Lung (tissue), 11 donors: ENCODE measurements at regions not wholly inside any gene's neighbourhood (a gene's known extent, or its start where the extent isn't known, plus 50 kb on each side); places are given as distances from the start of the nearest gene placed in this dataset.

Source experiments
- ATAC-seq: fragments of 200-7000 bp; cut with Tn5 transposase; one replicate; pipeline ENCODE4 v1.9.1; 2020; ENCODE audit warnings: moderate number of reproducible peaks; ENCODE audit not compliant: insufficient read depth, low FRiP score
- DNase-seq, 3 donors: peaks; one replicate each; pipeline ENCODE4 v3.0.0-alpha.2; 2013 to 2017
- H3K27ac ChIP-seq, 2 donors: one replicate each; pipeline ENCODE4 v1.5.1; 2013; ENCODE audit warnings: mild to moderate bottlenecking in 2 of 2, moderate library complexity in 2 of 2, control low read depth in 1 of 2, inconsistent platforms in 1 of 2, low read depth in 1 of 2, low read length in 1 of 2
- H3K27me3 ChIP-seq, 3 donors: one replicate each; pipeline ENCODE4 v1.5.1; 2013; ENCODE audit warnings: low read length in 2 of 3; ENCODE audit not compliant: control insufficient read depth in 3 of 3, insufficient read depth in 3 of 3
- H3K36me3 ChIP-seq, 4 donors: one replicate each; pipeline ENCODE4 v1.5.1; 2013; ENCODE audit warnings: low read length in 4 of 4, mild to moderate bottlenecking in 1 of 4, moderate library complexity in 1 of 4; ENCODE audit not compliant: control insufficient read depth in 4 of 4, insufficient read depth in 4 of 4
- H3K4me1 ChIP-seq, 5 donors: one replicate each; pipeline ENCODE4 v1.5.1; 2013; ENCODE audit warnings: low read length in 5 of 5, mild to moderate bottlenecking in 2 of 5, moderate library complexity in 1 of 5; ENCODE audit not compliant: control insufficient read depth in 5 of 5, insufficient read depth in 5 of 5
- H3K4me3 ChIP-seq: one replicate; pipeline ENCODE4 v1.5.1; 2013; ENCODE audit warnings: mild to moderate bottlenecking, control low read depth, moderate library complexity
- H3K9ac ChIP-seq, 2 donors: one replicate each; pipeline ENCODE4 v1.5.1; 2013; ENCODE audit warnings: low read length in 2 of 2, control low read depth in 1 of 2; ENCODE audit not compliant: insufficient read depth in 1 of 2
- H3K9me3 ChIP-seq, 4 donors: one replicate each; pipeline ENCODE4 v1.5.1; 2013; ENCODE audit warnings: low read length in 3 of 4, mild to moderate bottlenecking in 1 of 4, moderate library complexity in 1 of 4; ENCODE audit not compliant: control insufficient read depth in 4 of 4, insufficient read depth in 3 of 4
- WGBS, 2 donors: extraction: QIAGEN DNeasy Blood & Tissue Kit; methylation state at CpG; one replicate each; pipeline ENCODE4 v1.1.7; 2013; 5-methylcytosine and 5-hydroxymethylcytosine counted together
- TF ChIP-seq, protein P1 (sequence below): IDR thresholded peaks from 2 replicates; pipeline ENCODE4 v1.5.1; 2012; ENCODE audit warnings: mild to moderate bottlenecking; ENCODE audit errors: control extremely low read depth, extremely low read depth
- donor health status: control.
- donor health status: control.
- donor health status: Bipolar disorder and iron deficiency.
- donor health status: healthy.
- donor health status: DM: yes; HTN: yes; CAD: no.

- peaks cover 0 to 4% (median 0%) of the 10 kb centered on the region in 4 donors for H3K9me3 ChIP-seq
- peaks cover 0 to 15% (median 0%) of the 10 kb centered on the region in 5 donors for H3K4me1 ChIP-seq
- no peak overlapping the region for H3K9ac ChIP-seq
- H3K27ac ChIP-seq = no peak overlapping the region
- DNase-seq = peak; percentile 16 to 42 (median 17)
- no peak overlapping the region for H3K4me3 ChIP-seq
- no peaks in the 10 kb centered on the region for H3K36me3 ChIP-seq
- 63 to 67% methylated on average over 12 of the region's 12 CpGs for WGBS, 2 donors
- TF ChIP-seq, protein P1, sequence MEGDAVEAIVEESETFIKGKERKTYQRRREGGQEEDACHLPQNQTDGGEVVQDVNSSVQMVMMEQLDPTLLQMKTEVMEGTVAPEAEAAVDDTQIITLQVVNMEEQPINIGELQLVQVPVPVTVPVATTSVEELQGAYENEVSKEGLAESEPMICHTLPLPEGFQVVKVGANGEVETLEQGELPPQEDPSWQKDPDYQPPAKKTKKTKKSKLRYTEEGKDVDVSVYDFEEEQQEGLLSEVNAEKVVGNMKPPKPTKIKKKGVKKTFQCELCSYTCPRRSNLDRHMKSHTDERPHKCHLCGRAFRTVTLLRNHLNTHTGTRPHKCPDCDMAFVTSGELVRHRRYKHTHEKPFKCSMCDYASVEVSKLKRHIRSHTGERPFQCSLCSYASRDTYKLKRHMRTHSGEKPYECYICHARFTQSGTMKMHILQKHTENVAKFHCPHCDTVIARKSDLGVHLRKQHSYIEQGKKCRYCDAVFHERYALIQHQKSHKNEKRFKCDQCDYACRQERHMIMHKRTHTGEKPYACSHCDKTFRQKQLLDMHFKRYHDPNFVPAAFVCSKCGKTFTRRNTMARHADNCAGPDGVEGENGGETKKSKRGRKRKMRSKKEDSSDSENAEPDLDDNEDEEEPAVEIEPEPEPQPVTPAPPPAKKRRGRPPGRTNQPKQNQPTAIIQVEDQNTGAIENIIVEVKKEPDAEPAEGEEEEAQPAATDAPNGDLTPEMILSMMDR = no peak
- peaks cover 0 to 5% (median 0%) of the 10 kb centered on the region in 3 donors for H3K27me3 ChIP-seq
- ATAC-seq = no peak
Observed at GRCh38 chr19:30742406-30742938, 370.3 kb downstream of the ZNF536 start.

- Histone ChIP-seq H3K9ac (no peak overlapping the region), H3K4me1 (peaks cover 0 to 15% (median 0%) of the 10 kb centered on the region in 5 donors), H3K9me3 (peaks cover 0 to 4% (median 0%) of the 10 kb centered on the region in 4 donors), H3K27me3 (peaks cover 0 to 5% (median 0%) of the 10 kb centered on the region in 3 donors), H3K4me3 (no peak overlapping the region), H3K27ac (no peak overlapping the region), H3K36me3 (no peaks in the 10 kb centered on the region)
- ATAC-seq (no peak), DNase-seq (no peak)
- TF ChIP-seq, protein P1 = no peak
- WGBS, 2 donors = 40 to 48% methylated on average over 2 of the region's 2 CpGs
Observed at GRCh38 chr19:30741566-30741965, 369.4 kb downstream of the ZNF536 start.

DNA sequence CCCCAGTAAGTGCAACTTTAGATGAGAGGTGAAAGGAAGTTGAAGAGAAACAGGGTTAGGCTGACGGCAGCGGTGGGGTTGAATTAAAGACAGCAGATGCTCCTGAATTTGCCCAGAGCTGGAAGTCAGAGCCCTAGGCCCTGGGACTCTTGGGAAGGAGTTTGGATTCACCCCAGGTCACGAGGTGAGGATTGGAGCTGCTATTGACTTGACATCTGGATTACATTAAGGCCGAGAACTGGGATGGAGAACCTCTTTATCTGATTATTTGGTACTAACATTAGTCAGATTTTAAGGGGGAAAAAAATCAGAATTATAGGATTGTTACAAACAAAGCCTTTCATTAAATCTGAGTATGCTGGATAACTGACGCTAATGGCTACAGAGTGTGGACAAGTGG lies 367.2 kb downstream of the ZNF536 start:
- WGBS, 2 donors = 85 to 91% methylated on average over 5 of the region's 5 CpGs
- H3K36me3 ChIP-seq = no peaks in the 10 kb centered on the region
- no peak overlapping the region for H3K9ac ChIP-seq
- ATAC-seq = no peak
- H3K27ac ChIP-seq = no peak overlapping the region
- TF ChIP-seq, protein P1 = no peak
- no peak overlapping the region for H3K4me3 ChIP-seq
- H3K9me3 ChIP-seq = no peaks in the 10 kb centered on the region
- no peak for DNase-seq
- no peaks in the 10 kb centered on the region for H3K27me3 ChIP-seq
- peaks cover 0 to 15% (median 0%) of the 10 kb centered on the region in 5 donors for H3K4me1 ChIP-seq

- Histone ChIP-seq H3K27me3 (no peaks in the 10 kb centered on the region), H3K9me3 (no peaks in the 10 kb centered on the region), H3K36me3 (no peaks in the 10 kb centered on the region), H3K27ac (no peak overlapping the region), H3K4me3 (no peak overlapping the region), H3K4me1 (peaks cover 0 to 12% (median 0%) of the 10 kb centered on the region in 5 donors), H3K9ac (no peak overlapping the region)
- TF ChIP-seq, protein P1 = no peak
- DNase-seq (no peak), ATAC-seq (no peak)
- WGBS, 2 donors = 83 to 84% methylated on average over 2 of the region's 2 CpGs
Observed at GRCh38 chr19:30738047-30738446, 365.9 kb downstream of the ZNF536 start.
